HG03442 (cell line): ENCODE measurements at regions not wholly inside any gene's neighbourhood (a gene's known extent, or its start where the extent isn't known, plus 50 kb on each side); places are given as distances from the start of the nearest gene placed in this dataset.

ENCODE experiments used
- ATAC-seq: cut with Tn5 transposase; IDR thresholded peaks from one replicate; pipeline ENCODE4 v1.9.1; 2021; ENCODE audit warnings: mild to moderate bottlenecking, moderate library complexity; ENCODE audit not compliant: unreplicated experiment

- ATAC-seq: no peak
Measured at GRCh38 chr9:13719981-13720676, 440.6 kb upstream of the MPDZ start.

GRCh38 chr9:13719446-13719845 lies 440.0 kb upstream of the MPDZ start:
- ATAC-seq: no peak

GRCh38 chr9:13718539-13718938 lies 439.0 kb upstream of the MPDZ start:
- no peak for ATAC-seq

GRCh38 chr9:13718086-13718485 lies 438.6 kb upstream of the MPDZ start:
- no peak for ATAC-seq

GRCh38 chr9:13717322-13718054 lies 438.0 kb upstream of the MPDZ start:
- ATAC-seq: no peak

GRCh38 chr9:13716601-13717321 lies 437.3 kb upstream of the MPDZ start:
- no peak for ATAC-seq

GRCh38 chr9:13716090-13716489 lies 436.6 kb upstream of the MPDZ start:
- no peak for ATAC-seq

GRCh38 chr9:13715430-13715829 lies 435.9 kb upstream of the MPDZ start:
- no peak for ATAC-seq

- ATAC-seq: no peak
Measured at GRCh38 chr9:13707612-13708576, 428.4 kb upstream of the MPDZ start.

- ATAC-seq: no peak
Measured at GRCh38 chr9:13705918-13706317, 426.4 kb upstream of the MPDZ start.

GRCh38 chr9:13705373-13705772 lies 425.9 kb upstream of the MPDZ start:
- ATAC-seq: no peak

- no peak for ATAC-seq
Measured at GRCh38 chr9:13690595-13690994, 411.1 kb upstream of the MPDZ start.

- no peak for ATAC-seq
Measured at GRCh38 chr9:13689925-13690324, 410.4 kb upstream of the MPDZ start.

GRCh38 chr9:13688990-13689600 lies 409.6 kb upstream of the MPDZ start:
- ATAC-seq: no peak

GRCh38 chr9:13688223-13688989 lies 408.9 kb upstream of the MPDZ start:
- no peak for ATAC-seq

GRCh38 chr9:13684656-13685055 lies 405.2 kb upstream of the MPDZ start:
- ATAC-seq: no peak

GRCh38 chr9:13677801-13678200 lies 398.3 kb upstream of the MPDZ start:
- ATAC-seq: no peak

- no peak for ATAC-seq
Measured at GRCh38 chr9:13675638-13676000, 396.1 kb upstream of the MPDZ start.

GRCh38 chr9:13674926-13675637 lies 395.6 kb upstream of the MPDZ start:
- ATAC-seq: no peak
